RPMI7951 (cell line): ENCODE measurements at regions not wholly inside any gene's neighbourhood (a gene's known extent, or its start where the extent isn't known, plus 50 kb on each side); places are given as distances from the start of the nearest gene placed in this dataset.

Experiments
- DNase-seq: peaks from one replicate; pipeline ENCODE4 v3.0.0-alpha.2; 2012; ENCODE audit warnings: low read depth

DNA sequence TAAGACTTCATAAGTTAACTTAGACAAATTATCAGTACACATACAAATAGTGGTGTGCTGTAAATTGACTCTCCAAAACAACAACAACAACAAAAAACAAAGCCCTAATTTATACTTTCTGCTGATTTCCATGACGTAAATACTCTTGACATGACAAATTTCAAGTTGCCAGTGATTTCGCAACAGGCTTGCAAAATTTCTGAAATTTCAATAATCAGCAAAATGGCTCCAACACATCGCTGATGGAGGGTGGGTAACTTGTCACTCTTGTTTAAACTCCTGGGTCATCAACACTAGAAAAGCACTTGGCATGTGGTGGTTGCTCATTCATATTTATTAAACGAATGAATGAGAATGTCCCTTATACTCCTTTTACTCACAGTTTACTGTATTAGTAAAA lies 205.2 kb upstream of the SATB1 start:
- DNase-seq = no peak

DNA sequence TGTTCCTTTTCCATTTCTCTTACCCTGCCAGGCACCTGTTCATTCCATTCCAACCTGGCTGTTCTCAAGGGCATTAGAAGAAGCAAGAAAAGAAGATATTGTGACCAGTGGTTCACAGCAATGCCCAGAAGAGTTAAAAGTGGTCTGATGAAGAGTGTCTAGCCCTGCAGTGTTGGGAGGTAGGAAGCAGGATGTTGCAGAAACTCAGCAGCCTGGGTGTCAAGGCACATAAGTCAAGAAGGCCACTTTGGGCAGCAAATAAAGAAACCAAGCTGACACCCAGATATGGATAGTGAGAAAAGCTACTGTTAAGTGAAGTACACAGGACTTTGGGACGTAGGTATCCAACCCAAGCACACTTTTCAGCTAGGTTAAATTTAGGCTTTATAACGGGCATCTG lies 199.9 kb upstream of the SATB1 start:
- no peak for DNase-seq

DNA sequence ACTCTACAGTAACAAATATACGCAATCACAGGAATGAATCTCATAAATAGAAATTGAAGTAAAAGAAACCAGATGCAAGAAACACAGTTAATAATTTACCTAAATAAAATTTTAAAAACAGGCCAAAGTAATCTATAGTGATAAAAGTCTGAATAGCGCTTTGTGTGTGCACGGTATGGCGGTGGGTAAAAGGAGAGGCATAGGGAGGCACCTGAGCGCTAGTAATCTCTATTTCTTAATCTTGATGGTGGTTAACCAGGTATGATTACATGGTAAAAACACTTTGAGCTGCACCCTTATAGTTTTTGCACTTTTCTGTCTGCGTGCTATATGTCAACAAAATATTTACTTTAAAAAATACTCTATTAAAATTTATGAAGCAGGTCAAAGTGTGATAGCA lies 198.1 kb upstream of the SATB1 start:
- DNase-seq = no peak

DNA sequence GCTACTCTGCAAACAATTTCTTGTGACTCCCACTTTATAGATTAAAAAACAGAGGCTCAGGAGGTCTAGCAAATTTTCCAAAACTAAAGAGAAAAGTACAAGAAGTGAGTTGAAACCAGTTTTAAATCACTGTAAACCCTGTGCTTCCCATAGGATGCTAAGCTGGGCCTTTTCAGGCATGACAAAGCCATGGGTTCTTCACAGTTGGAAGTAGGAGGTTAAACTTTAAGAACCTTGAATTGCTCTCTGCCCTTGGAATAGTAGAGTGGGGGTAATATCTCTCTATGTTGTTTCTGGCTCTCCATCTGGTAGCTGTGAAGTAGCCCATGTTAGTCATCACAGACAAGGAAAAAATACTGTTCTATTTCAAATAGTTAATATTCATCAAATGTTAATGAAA lies 193.6 kb upstream of the SATB1 start:
- no peak for DNase-seq

DNA sequence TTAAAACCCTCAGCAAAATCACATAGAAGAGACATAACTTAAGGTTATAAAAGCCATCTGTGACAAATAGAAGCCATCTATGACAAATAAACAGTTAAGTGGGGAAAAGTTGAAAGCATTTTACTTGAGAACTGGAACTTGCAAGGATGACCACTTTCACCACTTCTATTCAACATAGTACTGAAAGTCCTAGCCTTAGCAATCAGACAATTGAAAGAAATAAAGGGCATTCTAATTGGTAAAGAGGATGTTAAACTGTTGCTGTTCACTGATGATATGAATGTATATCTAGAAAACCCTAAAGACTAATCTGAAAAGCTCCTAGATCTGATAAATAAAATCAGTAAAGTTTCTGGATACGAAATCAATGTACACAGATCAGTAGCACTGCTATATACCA lies 186.9 kb upstream of the SATB1 start:
- DNase-seq = no peak

DNA sequence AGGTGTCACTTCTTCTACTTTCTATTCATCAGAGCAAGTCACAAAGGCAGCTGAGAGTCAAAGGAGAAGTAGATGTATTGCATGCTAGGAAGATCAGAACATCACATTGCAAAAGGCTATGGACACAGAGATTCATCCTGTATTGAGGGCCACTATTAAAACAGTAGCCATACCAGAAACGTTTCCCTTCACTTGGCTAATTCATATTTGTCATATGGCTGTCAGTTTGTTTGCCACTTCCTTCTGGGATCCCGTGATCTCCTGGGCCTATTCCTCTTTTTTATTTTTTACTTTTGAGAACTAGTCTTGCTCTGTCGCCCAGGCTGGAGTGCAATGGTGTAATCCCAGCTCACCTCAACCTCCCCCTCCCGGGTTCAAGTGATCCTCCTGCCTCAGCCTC lies 184.0 kb upstream of the SATB1 start:
- no peak for DNase-seq

DNA sequence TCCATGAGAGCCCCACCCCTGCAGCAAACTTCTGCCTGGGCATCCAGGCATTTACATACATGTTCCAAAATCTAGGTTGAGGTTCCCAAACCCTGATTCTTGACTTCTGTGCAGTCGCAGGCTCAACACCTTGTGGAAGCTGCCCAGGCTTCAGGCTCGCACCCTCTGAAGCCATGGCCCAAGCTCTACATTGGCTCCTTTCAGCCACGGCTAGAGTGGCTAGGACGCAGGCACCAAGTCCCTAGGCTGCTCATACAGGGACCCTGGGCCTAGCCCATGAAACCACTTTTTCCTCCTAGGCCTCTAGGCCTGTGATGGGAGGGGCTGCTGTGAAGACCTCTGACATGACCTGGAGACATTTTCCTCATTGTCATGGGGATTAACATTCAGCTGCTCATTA lies 172.8 kb upstream of the SATB1 start:
- no peak for DNase-seq

DNA sequence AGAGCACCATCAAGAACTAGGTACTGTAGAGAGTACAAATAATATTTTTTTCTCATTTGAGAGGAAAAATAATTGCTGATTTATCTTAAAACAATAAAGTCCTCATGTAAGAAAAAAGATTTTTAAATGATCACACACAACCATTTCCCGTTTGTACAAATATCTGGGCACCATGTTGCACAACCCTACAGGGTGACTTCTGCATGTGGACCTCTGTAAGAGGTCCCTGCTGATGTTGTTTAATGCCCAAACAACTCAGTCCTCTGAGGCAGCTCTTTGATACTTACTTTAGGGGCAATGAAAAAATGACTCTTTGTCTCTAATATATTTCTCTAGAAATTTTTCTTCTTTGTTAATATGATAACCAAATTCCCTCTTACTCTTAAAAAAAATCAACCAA lies 168.1 kb upstream of the SATB1 start:
- no peak for DNase-seq

DNA sequence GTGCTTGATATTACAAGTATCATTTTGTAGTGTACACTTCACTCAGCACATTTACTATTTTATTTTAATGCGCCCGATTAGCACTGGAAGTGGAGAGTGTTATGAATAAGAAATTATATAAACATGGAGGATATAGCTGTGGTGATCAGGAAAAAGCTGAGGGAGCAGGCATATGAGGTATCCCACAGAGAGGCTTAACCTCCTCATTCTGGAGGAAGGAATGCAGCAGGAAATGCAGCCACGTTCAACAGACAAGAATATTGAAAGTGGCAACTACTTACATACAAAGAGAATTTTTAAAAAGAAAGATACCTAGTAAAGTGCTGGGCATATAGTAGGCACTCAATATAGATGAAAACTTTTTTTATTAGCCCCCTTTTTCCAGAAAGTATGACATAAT lies 166.0 kb upstream of the SATB1 start:
- no peak for DNase-seq

DNA sequence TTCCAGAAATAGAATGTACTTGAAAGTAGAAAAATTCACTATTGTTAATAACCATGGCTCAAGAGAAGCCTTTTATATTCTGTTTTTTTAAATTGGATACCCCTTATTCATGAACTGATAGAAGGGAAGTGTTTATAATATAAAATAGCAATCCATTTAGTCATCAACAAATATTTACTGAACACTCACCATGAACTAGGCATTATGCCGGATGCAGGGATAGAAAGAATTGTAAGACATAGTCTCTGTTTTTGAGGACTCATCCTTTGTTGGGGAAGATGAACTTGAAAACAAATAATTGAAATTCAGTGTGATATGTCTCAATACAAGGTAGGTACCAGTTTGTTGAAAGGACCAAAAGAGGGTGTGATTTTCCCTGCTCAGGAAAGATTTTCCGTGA lies 160.9 kb upstream of the SATB1 start:
- DNase-seq = no peak

DNA sequence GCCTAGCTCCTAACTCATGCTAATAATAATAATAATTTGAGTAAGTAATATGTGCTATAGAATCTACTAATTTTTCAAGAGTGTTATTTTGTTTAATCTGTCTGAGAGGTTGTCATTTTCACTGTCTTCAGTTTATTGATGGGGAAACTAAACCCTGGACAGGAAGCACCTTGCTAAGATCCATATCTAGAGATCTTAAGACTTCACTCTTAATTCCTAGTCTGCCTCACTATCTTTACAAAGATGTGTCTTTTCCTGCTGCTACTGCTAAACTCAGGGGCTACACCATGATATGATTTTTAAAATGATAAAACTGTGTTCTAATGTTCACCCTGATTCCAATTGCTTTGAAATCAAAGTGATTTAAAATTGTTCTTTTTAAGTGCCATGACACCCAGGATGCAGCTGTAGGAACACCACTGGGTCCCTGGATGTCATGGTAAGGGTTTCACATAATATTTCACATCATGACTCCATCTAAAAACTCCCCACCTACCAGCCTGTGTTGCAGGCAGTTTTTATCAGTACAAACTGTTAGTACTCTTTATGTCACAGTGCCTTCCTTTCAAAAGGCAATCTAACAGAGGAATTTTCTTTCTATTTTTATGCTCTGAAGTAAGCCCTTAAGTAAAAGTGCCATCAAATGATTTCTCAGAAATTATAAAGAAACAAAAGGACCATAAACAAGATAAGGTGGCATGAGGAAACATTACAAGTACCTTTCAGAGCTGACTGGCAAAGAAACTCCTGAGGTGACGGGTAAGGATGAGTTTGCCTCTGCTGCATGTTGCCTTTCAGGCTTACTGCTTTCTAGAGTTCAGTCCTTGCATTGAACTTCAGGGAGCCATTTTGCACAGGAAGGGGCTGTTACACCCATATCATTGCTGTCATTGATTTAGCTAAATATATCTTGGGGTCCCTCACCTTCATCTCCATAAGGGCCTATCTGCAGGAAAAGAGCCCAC lies 160.1 kb upstream of the SATB1 start:
- DNase-seq = no peak

DNA sequence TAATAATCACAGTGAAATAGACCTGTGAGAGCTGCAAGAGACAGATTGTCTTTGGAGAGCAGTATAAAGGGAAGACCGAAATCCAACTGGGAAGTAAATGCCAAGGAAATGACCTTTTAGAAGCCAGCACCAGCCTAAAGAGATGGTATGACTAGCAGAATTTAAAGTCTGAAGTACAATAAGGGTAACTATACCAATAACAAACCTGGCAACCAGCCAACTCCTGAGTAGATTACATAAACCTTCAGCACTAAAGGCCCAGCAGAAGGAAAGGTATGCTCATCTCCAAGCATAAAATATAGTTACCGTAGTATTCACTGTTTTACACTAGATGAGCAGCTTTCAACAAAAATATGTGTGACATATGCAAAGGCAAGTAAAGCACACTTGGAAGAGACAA lies 155.1 kb upstream of the SATB1 start:
- DNase-seq = no peak

DNA sequence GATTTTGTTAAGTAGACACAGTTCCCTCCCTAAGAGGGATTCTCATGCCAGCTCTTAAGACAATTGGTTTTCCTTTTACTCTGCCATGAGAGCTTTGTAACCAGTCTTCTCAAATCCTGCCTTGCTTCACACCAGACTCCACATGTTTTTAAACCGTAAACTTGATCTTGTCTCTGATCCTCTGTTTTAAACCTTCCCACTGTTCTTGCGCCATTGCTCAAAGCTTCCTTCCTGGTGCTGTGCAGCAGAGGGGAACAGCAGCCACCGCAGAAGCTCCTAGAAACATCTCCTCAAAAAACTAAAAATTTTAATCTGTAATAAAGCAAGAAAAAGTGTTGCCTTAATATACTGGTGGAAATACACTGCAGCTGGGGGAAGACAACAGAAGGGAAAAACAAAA lies 154.5 kb upstream of the SATB1 start:
- DNase-seq = no peak

DNA sequence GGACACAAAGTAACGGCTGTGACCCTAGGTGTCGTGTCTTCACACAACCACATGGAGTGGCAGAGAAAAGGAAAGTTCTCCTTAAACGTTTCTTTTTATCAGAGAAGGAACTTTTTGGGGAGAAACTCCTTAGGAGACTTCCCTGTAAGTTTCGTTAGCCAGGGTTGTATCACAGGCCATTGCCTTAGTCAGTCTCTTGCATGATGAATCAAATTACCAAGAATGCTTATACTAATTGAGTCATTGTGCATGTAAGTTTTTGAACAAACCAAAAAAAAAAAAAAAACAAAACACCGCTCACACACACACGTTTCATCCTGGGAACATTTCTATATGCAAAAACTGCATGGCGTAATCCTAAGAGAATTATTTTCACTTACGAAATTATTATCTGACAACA lies 150.4 kb upstream of the SATB1 start:
- DNase-seq = peak; percentile 2

DNA sequence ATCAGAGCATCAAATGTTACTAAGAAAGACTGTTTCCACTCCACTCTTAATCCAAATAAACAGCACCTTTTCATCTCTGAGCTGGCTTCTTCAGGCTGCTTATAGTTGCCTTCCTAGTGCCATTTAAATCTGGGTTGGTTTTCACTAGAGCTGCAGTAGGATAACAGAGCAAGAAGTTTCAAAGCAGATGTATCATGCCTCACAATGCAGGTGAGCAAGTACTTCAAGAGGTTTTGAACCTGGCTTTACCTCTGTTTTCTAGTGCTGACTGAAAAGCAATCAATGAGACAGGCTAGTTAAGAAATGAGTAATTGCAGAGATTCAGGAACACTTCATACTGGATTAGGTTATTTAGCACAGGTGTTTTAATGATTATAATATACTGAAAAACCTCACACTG lies 147.7 kb upstream of the SATB1 start:
- no peak for DNase-seq

DNA sequence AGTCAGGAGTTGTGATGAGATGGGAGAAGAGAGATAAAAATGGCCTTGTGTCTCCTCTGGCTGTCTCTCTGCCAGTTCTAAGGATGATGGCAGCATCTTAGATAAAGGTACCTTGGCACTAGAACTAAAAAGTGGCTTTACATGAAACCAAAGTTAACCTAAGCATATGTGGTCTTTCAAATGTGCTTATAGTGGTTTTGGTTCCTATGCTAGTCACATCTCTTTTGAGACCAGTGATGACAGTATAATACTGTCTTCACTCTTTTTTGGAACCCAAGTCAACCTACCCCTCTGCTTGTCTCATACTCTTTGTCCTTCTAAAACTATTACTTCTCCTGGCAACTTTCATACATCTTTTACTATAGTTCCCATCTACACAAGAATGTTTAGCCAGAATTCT lies 142.2 kb upstream of the SATB1 start:
- no peak for DNase-seq

DNA sequence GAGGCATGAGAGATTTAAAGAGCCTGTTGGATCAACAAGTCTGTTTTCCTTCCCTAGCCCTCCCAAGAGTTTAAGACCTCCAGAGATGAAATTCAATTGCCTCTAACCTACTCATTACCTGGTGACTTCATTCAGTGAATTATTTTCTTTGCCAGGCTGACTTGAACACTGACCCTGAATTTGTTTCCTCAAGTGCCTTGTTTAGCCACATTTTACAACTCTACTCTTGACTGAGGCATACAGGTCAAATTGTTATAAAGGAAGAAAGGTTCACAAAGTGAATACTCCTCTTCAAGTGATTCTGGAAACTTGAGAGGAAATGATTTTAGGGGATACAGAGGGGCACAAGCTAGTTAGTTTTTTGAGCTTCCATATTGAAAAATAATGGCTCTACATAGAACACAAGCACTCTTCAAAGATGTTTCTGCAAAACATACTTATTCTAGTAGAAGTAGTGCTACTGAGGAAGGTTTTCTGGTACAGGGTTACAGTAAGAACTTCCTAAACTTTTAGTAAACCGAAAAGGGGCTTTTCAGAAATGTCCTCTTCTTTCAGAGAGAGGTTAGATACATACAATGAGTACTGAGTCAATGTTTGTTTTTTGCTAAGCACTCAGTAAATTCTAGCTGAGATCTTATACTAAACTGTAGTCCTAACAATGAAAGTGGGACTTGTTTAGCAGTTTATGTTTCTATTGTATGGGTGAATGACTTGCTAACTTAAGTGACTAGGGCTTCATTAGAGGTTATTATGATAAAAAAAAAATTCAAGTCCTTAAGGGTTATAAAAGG lies 137.4 kb upstream of the SATB1 start:
- no peak for DNase-seq

DNA sequence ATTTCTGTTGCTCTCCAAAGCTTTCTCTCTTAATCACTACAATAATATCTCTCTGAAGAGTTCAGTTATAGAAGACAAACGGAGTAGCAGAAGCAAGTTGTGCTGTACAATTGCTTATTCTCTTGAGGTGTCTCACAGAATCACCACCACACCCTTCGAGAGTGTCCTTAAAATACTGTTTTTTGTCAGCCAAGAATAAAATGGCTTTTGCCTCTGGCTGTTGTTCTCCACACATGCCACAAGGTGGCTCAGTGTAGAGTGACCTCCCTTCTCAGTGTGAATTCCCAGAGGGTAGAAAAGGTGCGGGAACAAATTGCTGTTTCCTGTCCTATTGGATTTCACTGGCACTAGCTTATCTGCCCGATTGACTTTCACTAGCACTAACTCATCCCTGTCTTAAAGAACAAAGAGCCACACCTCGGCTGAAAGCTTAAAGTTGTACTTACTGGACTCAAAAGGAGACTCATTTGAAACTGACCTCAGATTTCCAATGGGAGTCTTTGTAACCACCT lies 134.2 kb upstream of the SATB1 start:
- DNase-seq = peak; percentile 14

DNA sequence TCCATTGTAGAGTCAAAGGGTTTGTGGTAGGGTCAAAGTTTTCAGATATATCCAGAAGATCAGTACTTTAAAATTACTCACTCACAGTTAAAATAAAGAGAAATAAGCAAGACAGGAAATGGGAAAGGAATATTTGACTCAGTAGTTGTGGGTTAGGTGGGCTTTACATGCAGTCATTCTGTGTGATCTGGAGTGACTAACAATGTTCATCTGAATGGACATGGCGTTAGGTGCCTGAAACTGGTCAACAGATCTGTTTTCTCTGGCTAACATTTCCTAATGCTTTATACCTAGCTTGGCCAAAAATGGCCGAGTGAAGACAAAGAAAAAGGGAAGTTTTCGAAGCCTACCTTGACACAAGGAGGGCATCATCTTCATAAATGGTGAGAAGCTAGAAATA lies 133.4 kb upstream of the SATB1 start:
- DNase-seq = no peak

DNA sequence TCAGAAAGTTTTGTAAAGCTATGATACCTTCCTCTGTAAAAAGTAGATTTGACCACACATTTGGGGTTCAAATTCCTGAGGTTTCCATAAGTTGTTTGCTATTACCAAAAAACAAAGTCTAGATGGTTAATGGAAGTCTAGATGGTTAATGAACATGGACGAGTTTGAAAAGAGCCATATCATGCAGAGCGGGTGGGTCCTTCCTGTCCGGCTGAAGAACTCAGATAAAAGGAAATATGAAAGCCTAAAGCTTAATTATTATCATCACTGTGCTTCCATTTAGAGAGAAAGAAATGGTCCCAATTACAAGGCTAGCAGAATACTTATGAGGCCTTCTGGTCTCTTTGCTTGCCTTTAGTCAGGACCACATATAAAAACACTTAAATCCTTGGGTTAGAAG lies 132.1 kb upstream of the SATB1 start:
- no peak for DNase-seq

DNA sequence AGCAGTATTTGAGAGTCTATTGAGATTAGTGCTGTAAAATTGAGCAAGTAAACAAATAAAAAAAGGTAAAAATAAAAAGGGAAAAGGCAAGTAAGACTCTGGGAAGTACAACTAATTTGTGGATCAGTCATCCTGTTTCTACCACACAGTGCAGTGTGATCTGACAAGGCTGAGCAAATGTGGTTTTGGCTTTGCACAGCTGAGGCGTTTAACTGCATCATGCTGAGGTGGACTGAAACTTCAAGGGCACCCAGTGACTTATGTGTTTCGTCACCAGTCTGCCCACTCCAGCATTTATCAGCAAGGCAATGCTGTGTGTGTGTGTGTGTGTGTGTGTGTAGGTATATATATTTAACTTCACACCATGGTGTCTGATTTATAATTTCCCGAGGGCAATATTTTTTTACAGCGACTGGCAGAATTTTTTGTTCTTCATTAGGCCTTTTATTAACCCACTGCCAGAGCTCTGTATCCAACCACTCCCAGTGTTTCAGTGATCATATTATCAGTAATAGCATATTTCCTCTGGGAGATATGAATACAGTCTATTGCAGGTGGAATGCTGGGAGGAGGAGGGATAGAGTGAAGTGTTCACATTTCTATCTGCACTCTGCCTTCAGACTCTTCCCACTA lies 131.5 kb upstream of the SATB1 start:
- no peak for DNase-seq

DNA sequence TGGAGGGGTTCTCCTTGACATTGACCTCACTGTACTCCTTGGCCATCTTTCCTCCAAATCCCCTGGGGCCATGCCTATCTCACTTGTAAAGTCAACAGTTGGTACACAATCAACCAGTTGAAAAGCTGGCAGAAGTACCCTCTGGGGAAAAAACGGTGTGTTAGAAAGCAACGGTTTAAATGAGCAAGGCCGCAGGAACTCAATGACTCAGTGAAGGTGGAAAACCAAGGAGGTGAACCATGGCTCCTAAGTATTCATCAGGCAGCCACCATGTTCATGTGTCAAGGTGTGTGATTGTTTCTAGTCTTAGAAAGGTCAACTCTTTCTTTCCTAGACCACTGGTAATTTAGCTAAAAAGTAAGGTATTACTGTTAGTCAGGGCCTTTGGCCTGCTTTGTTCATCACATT lies 130.9 kb upstream of the SATB1 start:
- DNase-seq = no peak
